ENCODE measurements at regions not wholly inside any gene's neighbourhood (a gene's known extent, or its start where the extent isn't known, plus 50 kb on each side); places are given as distances from the start of the nearest gene placed in this dataset.

DNA sequence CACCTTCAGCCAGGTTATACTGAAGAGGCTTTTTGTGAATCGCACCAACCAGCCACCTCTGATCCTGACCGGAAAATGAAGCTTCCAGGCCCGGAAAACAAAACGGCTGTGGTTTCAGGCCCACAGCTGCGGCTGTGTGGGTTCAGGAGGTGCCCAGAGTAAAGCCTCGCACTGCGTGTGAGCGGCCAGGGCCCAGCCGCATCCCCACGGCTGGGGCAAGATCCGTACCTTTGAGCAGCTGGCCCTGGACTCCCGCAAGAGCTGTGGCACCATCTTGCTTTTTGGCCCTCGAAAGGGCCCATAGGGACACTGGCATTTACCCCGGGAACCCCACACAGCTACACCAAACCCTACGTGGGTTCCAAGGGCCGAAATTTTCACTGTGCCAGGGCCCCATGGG lies 63.0 kb downstream of the GLUL start:
- no CpG with 5 or more reads among the region's 16 CpGs for WGBS (ENCODE audit: extremely low coverage, insufficient read length, low lambda C conversion rate)
- H2BK12ac ChIP-seq (ENCODE audit: insufficient read length, low read depth, low read length) = no peak overlapping the region
- H3K9me3 ChIP-seq (ENCODE audit: control insufficient read depth, low read depth, low read length) = no peaks in the 10 kb centered on the region
- Mint-ChIP-seq H3K4me3 (no peak overlapping the region), H3K36me3 (ENCODE audit: insufficient read depth in 1 of 3, low read depth in 3 of 3) (no peaks in the 10 kb centered on the region), H3K27ac (no peak overlapping the region), H3K4me1 (peaks cover 10% of the 10 kb centered on the region in 2 experiments), H3K9me3 (no peaks in the 10 kb centered on the region), H3K27me3 (ENCODE audit: low read depth) (no peaks in the 10 kb centered on the region)
- no peak overlapping the region for H4K5ac ChIP-seq (ENCODE audit: insufficient read length, low read depth, low read length)
- no peak overlapping the region for H3K23ac ChIP-seq (ENCODE audit: insufficient read length, low read depth, low read length)
- H3K4me1 ChIP-seq (ENCODE audit: insufficient read depth, low read length) = peaks cover 8% of the 10 kb centered on the region
- no peak overlapping the region for H4K91ac ChIP-seq (ENCODE audit: insufficient read length, low read depth, low read length)
- H3K4me2 ChIP-seq (ENCODE audit: insufficient read depth, insufficient read length, low read length) = no peak overlapping the region
- no peak overlapping the region for H3K18ac ChIP-seq (ENCODE audit: insufficient read length, low read depth, low read length)
- no peaks in the 10 kb centered on the region for H3K79me2 ChIP-seq (ENCODE audit: insufficient read depth, low read length)
- no peak overlapping the region for H3K14ac ChIP-seq (ENCODE audit: insufficient read depth, low read length)
- no peak overlapping the region for H3K56ac ChIP-seq (ENCODE audit: insufficient read length, low read depth, low read length)
- no peak overlapping the region for H2BK5ac ChIP-seq (ENCODE audit: insufficient read length, low read length)
- H3K23me2 ChIP-seq (ENCODE audit: insufficient read length, low read depth, low read length, poor library complexity, severe bottlenecking) = no peaks in the 10 kb centered on the region
- H3K27ac ChIP-seq (ENCODE audit: insufficient read length, low read depth, low read length) = no peak overlapping the region
- H3K79me1 ChIP-seq (ENCODE audit: insufficient read depth, low read depth, low read length, poor library complexity, severe bottlenecking) = no peaks in the 10 kb centered on the region
- H4K20me1 ChIP-seq (ENCODE audit: control insufficient read depth, insufficient read depth, insufficient read length) = no peaks in the 10 kb centered on the region
- no peak overlapping the region for H2BK120ac ChIP-seq (ENCODE audit: low read depth, low read length, poor library complexity, severe bottlenecking)
- no peak overlapping the region for H2AFZ ChIP-seq (ENCODE audit: low read length)
- DNase-seq = no peak
- no peak overlapping the region for H4K8ac ChIP-seq (replicated peaks; ENCODE audit: insufficient read length, low read depth, low read length)
- H3K4ac ChIP-seq (ENCODE audit: low read depth, low read length) = no peak overlapping the region
- no peak overlapping the region for H3T11ph ChIP-seq (ENCODE audit: low read length)
- H2BK15ac ChIP-seq (ENCODE audit: low read depth, low read length) = no peak overlapping the region
- H2BK20ac ChIP-seq (ENCODE audit: low read depth, low read length, poor library complexity, severe bottlenecking) = no peak overlapping the region
- no peaks in the 10 kb centered on the region for H3K27me3 ChIP-seq (ENCODE audit: insufficient read depth, low read length)
- no peak overlapping the region for H3K9ac ChIP-seq (ENCODE audit: extremely low read depth, insufficient read length, low read length)
- no peak overlapping the region for H2AK5ac ChIP-seq (ENCODE audit: insufficient read length, low read length)
- TF ChIP-seq, protein P1, sequence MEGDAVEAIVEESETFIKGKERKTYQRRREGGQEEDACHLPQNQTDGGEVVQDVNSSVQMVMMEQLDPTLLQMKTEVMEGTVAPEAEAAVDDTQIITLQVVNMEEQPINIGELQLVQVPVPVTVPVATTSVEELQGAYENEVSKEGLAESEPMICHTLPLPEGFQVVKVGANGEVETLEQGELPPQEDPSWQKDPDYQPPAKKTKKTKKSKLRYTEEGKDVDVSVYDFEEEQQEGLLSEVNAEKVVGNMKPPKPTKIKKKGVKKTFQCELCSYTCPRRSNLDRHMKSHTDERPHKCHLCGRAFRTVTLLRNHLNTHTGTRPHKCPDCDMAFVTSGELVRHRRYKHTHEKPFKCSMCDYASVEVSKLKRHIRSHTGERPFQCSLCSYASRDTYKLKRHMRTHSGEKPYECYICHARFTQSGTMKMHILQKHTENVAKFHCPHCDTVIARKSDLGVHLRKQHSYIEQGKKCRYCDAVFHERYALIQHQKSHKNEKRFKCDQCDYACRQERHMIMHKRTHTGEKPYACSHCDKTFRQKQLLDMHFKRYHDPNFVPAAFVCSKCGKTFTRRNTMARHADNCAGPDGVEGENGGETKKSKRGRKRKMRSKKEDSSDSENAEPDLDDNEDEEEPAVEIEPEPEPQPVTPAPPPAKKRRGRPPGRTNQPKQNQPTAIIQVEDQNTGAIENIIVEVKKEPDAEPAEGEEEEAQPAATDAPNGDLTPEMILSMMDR (conservative IDR thresholded peaks at IDR 0.05) = no peak

All from H9 (cell line).